ENCODE measurements at regions not wholly inside any gene's neighbourhood (a gene's known extent, or its start where the extent isn't known, plus 50 kb on each side); places are given as distances from the start of the nearest gene placed in this dataset.

- H3K4me3 ChIP-seq (ENCODE audit: low read length), result no peak overlapping the region
- no peaks in the 10 kb centered on the region for H3K27me3 ChIP-seq (ENCODE audit: control insufficient read depth, insufficient read depth, low read length)
- no CpG with 5 or more reads among the region's 1 CpG for WGBS (ENCODE audit: insufficient coverage, insufficient read length)
- no peak for DNase-seq (ENCODE audit: low read depth, low spot score)
- H3K36me3 ChIP-seq (ENCODE audit: control insufficient read depth, insufficient read depth, low read length), result no peaks in the 10 kb centered on the region
- peaks cover 2% of the 10 kb centered on the region; the same call in 1 of the 2 replicates for H3K4me1 ChIP-seq (ENCODE audit: control insufficient read depth, insufficient read depth, low read length)
- no peaks in the 10 kb centered on the region for H3K9me3 ChIP-seq (ENCODE audit: control insufficient read depth, insufficient read depth, low read length)
- no peak overlapping the region for H3K27ac ChIP-seq (ENCODE audit: low read length)
Observed at GRCh38 chr18:56003009-56003719, 415.2 kb upstream of the TCF4 start.

GRCh38 chr18:56001576-56001975 is 413.6 kb upstream of the TCF4 start:
- H3K4me1 ChIP-seq (ENCODE audit: control insufficient read depth, insufficient read depth, low read length), result peaks cover 3% of the 10 kb centered on the region; the same call in 1 of the 2 replicates
- H3K4me3 ChIP-seq (ENCODE audit: low read length), result no peak overlapping the region
- no peaks in the 10 kb centered on the region for H3K9me3 ChIP-seq (ENCODE audit: control insufficient read depth, insufficient read depth, low read length)
- WGBS (ENCODE audit: insufficient coverage, insufficient read length), result no CpG with 5 or more reads among the region's 4 CpGs
- no peaks in the 10 kb centered on the region for H3K27me3 ChIP-seq (ENCODE audit: control insufficient read depth, insufficient read depth, low read length)
- DNase-seq (ENCODE audit: low read depth, low spot score), result no peak
- H3K36me3 ChIP-seq (ENCODE audit: control insufficient read depth, insufficient read depth, low read length), result no peaks in the 10 kb centered on the region
- no peak overlapping the region for H3K27ac ChIP-seq (ENCODE audit: low read length)

- Histone ChIP-seq H3K27ac (ENCODE audit: low read length) (no peak overlapping the region), H3K36me3 (ENCODE audit: control insufficient read depth, insufficient read depth, low read length) (no peaks in the 10 kb centered on the region), H3K4me3 (ENCODE audit: low read length) (no peak overlapping the region), H3K27me3 (ENCODE audit: control insufficient read depth, insufficient read depth, low read length) (no peaks in the 10 kb centered on the region), H3K4me1 (ENCODE audit: control insufficient read depth, insufficient read depth, low read length) (peaks cover 3% of the 10 kb centered on the region; the same call in 1 of the 2 replicates), H3K9me3 (ENCODE audit: control insufficient read depth, insufficient read depth, low read length) (no peaks in the 10 kb centered on the region)
- DNase-seq (ENCODE audit: low read depth, low spot score), result no peak
- no CpG with 5 or more reads among the region's 6 CpGs for whole genome bisulfite sequencing (ENCODE audit: insufficient coverage, insufficient read length)
Observed at GRCh38 chr18:56000041-56000440, 412.0 kb upstream of the TCF4 start.

GRCh38 chr18:55999641-56000040 is 411.6 kb upstream of the TCF4 start:
- H3K9me3 ChIP-seq (ENCODE audit: control insufficient read depth, insufficient read depth, low read length), result no peaks in the 10 kb centered on the region
- no peak for DNase-seq (ENCODE audit: low read depth, low spot score)
- no CpG with 5 or more reads among the region's 2 CpGs for WGBS (ENCODE audit: insufficient coverage, insufficient read length)

GRCh38 chr18:55998801-55999385 is 410.9 kb upstream of the TCF4 start:
- H3K27me3 ChIP-seq (ENCODE audit: control insufficient read depth, insufficient read depth, low read length), result no peaks in the 10 kb centered on the region
- WGBS (ENCODE audit: insufficient coverage, insufficient read length), result no CpG with 5 or more reads among the region's 4 CpGs
- H3K4me3 ChIP-seq (ENCODE audit: low read length), result no peak overlapping the region
- peaks cover 3% of the 10 kb centered on the region; the same call in 1 of the 2 replicates for H3K4me1 ChIP-seq (ENCODE audit: control insufficient read depth, insufficient read depth, low read length)
- H3K36me3 ChIP-seq (ENCODE audit: control insufficient read depth, insufficient read depth, low read length), result no peaks in the 10 kb centered on the region
- DNase-seq (ENCODE audit: low read depth, low spot score), result no peak
- no peaks in the 10 kb centered on the region for H3K9me3 ChIP-seq (ENCODE audit: control insufficient read depth, insufficient read depth, low read length)
- no peak overlapping the region for H3K27ac ChIP-seq (ENCODE audit: low read length)

More at GRCh38 chr18:55999641-56000040, 411.6 kb upstream of the TCF4 start:
- Histone ChIP-seq H3K4me3 (ENCODE audit: low read length) (no peak overlapping the region), H3K27me3 (ENCODE audit: control insufficient read depth, insufficient read depth, low read length) (no peaks in the 10 kb centered on the region), H3K4me1 (ENCODE audit: control insufficient read depth, insufficient read depth, low read length) (peaks cover 3% of the 10 kb centered on the region; the same call in 1 of the 2 replicates), H3K27ac (ENCODE audit: low read length) (no peak overlapping the region), H3K36me3 (ENCODE audit: control insufficient read depth, insufficient read depth, low read length) (no peaks in the 10 kb centered on the region)

- peaks cover 3% of the 10 kb centered on the region; the same call in 1 of the 2 replicates for H3K4me1 ChIP-seq (ENCODE audit: control insufficient read depth, insufficient read depth, low read length)
- H3K27ac ChIP-seq (ENCODE audit: low read length), result no peak overlapping the region
- H3K9me3 ChIP-seq (ENCODE audit: control insufficient read depth, insufficient read depth, low read length), result no peaks in the 10 kb centered on the region
- no peak for DNase-seq (ENCODE audit: low read depth, low spot score)
- WGBS (ENCODE audit: insufficient coverage, insufficient read length), result no CpG with 5 or more reads among the region's 11 CpGs
- no peak overlapping the region for H3K4me3 ChIP-seq (ENCODE audit: low read length)
- H3K27me3 ChIP-seq (ENCODE audit: control insufficient read depth, insufficient read depth, low read length), result no peaks in the 10 kb centered on the region
- no peaks in the 10 kb centered on the region for H3K36me3 ChIP-seq (ENCODE audit: control insufficient read depth, insufficient read depth, low read length)
Observed at GRCh38 chr18:55998071-55998522, 410.1 kb upstream of the TCF4 start.

- Histone ChIP-seq H3K9me3 (ENCODE audit: control insufficient read depth, insufficient read depth, low read length) (no peaks in the 10 kb centered on the region), H3K4me3 (ENCODE audit: low read length) (no peak overlapping the region), H3K36me3 (ENCODE audit: control insufficient read depth, insufficient read depth, low read length) (no peaks in the 10 kb centered on the region), H3K27me3 (ENCODE audit: control insufficient read depth, insufficient read depth, low read length) (no peaks in the 10 kb centered on the region), H3K27ac (ENCODE audit: low read length) (no peak overlapping the region), H3K4me1 (ENCODE audit: control insufficient read depth, insufficient read depth, low read length) (peaks cover 3% of the 10 kb centered on the region; the same call in 1 of the 2 replicates)
- WGBS (ENCODE audit: insufficient coverage, insufficient read length), result no CpG with 5 or more reads among the region's 6 CpGs
- DNase-seq (ENCODE audit: low read depth, low spot score), result no peak
Observed at GRCh38 chr18:55997151-55997561, 409.2 kb upstream of the TCF4 start.

GRCh38 chr18:55996717-55997116 is 408.7 kb upstream of the TCF4 start:
- Histone ChIP-seq H3K4me3 (ENCODE audit: low read length) (no peak overlapping the region), H3K4me1 (ENCODE audit: control insufficient read depth, insufficient read depth, low read length) (peaks cover 3% of the 10 kb centered on the region; the same call in 1 of the 2 replicates), H3K27ac (ENCODE audit: low read length) (no peak overlapping the region), H3K27me3 (ENCODE audit: control insufficient read depth, insufficient read depth, low read length) (no peaks in the 10 kb centered on the region), H3K36me3 (ENCODE audit: control insufficient read depth, insufficient read depth, low read length) (no peaks in the 10 kb centered on the region), H3K9me3 (ENCODE audit: control insufficient read depth, insufficient read depth, low read length) (no peaks in the 10 kb centered on the region)
- no CpG with 5 or more reads among the region's 5 CpGs for WGBS (ENCODE audit: insufficient coverage, insufficient read length)
- DNase-seq (ENCODE audit: low read depth, low spot score), result no peak

GRCh38 chr18:55990186-55990585 is 402.2 kb upstream of the TCF4 start:
- Histone ChIP-seq H3K27ac (ENCODE audit: low read length) (no peak overlapping the region), H3K36me3 (ENCODE audit: control insufficient read depth, insufficient read depth, low read length) (no peaks in the 10 kb centered on the region), H3K4me1 (ENCODE audit: control insufficient read depth, insufficient read depth, low read length) (no peaks in the 10 kb centered on the region), H3K4me3 (ENCODE audit: low read length) (no peak overlapping the region), H3K9me3 (ENCODE audit: control insufficient read depth, insufficient read depth, low read length) (no peaks in the 10 kb centered on the region), H3K27me3 (ENCODE audit: control insufficient read depth, insufficient read depth, low read length) (no peaks in the 10 kb centered on the region)
- no CpG with 5 or more reads among the region's 2 CpGs for WGBS (ENCODE audit: insufficient coverage, insufficient read length)
- no peak for DNase-seq (ENCODE audit: low read depth, low spot score)

- no peaks in the 10 kb centered on the region for H3K4me1 ChIP-seq (ENCODE audit: control insufficient read depth, insufficient read depth, low read length)
Observed at GRCh38 chr18:55988537-55988936, 400.5 kb upstream of the TCF4 start.

More at GRCh38 chr18:55988537-55988936, 400.5 kb upstream of the TCF4 start:
- no peak overlapping the region for H3K4me3 ChIP-seq (ENCODE audit: low read length)
- H3K9me3 ChIP-seq (ENCODE audit: control insufficient read depth, insufficient read depth, low read length), result no peaks in the 10 kb centered on the region
- no peak overlapping the region for H3K27ac ChIP-seq (ENCODE audit: low read length)
- no peaks in the 10 kb centered on the region for H3K36me3 ChIP-seq (ENCODE audit: control insufficient read depth, insufficient read depth, low read length)
- WGBS (ENCODE audit: insufficient coverage, insufficient read length), result no CpG with 5 or more reads among the region's 2 CpGs
- no peaks in the 10 kb centered on the region for H3K27me3 ChIP-seq (ENCODE audit: control insufficient read depth, insufficient read depth, low read length)
- no peak for DNase-seq (ENCODE audit: low read depth, low spot score)
